HL-60 (cell line): ENCODE measurements at regions not wholly inside any gene's neighbourhood (a gene's known extent, or its start where the extent isn't known, plus 50 kb on each side); places are given as distances from the start of the nearest gene placed in this dataset.

Experiments used
- POLR2AphosphoS5 ChIP-seq: IDR thresholded peaks from 2 replicates; pipeline ENCODE4 v1.6.1; 2012; ENCODE audit warnings: low read depth
- TF ChIP-seq, protein P1 (sequence below): IDR thresholded peaks from one replicate; pipeline ENCODE4 v1.5.1; 2011; ENCODE audit warnings: low read length, control low read depth, inconsistent platforms; ENCODE audit not compliant: insufficient read depth
- TF ChIP-seq, protein P2 (sequence below): IDR thresholded peaks from 2 replicates; pipeline ENCODE4 v1.6.1; 2012; ENCODE audit warnings: low read depth; ENCODE audit not compliant: insufficient replicate concordance

DNA sequence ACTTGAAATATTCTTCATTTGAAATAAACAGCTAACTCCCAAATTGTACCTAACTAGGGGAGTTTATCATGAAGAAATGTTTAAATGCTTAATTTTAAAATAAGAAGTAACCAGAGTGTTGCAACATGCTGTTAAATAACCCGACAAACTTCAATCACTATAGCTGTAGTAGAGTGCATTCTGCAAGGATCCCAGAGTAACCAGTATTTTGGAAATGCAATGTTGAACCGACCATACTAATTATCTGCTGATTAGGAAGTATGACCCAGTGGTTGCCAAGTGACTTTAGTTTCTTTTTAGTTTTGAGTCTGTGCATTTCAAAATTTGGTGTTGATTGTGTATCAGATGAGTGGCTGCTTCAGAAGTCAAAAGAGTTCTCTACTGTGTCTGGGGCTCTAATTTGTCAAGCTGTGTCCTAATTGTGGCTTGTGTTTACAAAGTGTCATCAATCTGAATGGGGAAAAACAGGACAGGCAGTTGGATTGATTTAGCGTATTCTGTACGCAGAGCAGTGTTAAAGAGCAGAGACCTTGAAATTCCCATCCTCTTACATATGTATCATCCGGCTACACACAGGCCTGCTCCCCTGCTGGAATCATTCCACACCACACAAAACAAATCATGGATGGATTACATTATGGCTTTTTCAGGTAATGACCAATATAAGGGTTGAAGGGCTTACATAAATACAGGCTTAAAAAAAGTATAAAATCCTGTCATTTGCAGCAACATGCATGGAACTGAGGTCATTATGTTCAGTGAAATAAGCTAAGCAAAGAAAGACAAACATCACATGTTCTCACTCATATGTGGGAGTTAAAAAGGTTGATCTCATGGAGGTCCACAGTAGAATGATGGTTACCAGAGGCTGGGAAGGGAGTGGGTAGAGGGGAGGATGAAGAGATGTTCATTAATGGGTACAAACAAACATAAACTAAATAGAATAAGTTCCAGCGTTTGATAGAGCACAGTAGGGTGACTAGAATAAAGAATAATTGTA is 351.5 kb downstream of the KLF12 start:
- no peak for TF ChIP-seq POLR2AphosphoS5
- TF ChIP-seq, protein P1, sequence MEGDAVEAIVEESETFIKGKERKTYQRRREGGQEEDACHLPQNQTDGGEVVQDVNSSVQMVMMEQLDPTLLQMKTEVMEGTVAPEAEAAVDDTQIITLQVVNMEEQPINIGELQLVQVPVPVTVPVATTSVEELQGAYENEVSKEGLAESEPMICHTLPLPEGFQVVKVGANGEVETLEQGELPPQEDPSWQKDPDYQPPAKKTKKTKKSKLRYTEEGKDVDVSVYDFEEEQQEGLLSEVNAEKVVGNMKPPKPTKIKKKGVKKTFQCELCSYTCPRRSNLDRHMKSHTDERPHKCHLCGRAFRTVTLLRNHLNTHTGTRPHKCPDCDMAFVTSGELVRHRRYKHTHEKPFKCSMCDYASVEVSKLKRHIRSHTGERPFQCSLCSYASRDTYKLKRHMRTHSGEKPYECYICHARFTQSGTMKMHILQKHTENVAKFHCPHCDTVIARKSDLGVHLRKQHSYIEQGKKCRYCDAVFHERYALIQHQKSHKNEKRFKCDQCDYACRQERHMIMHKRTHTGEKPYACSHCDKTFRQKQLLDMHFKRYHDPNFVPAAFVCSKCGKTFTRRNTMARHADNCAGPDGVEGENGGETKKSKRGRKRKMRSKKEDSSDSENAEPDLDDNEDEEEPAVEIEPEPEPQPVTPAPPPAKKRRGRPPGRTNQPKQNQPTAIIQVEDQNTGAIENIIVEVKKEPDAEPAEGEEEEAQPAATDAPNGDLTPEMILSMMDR, result no peak
- TF ChIP-seq, protein P2, sequence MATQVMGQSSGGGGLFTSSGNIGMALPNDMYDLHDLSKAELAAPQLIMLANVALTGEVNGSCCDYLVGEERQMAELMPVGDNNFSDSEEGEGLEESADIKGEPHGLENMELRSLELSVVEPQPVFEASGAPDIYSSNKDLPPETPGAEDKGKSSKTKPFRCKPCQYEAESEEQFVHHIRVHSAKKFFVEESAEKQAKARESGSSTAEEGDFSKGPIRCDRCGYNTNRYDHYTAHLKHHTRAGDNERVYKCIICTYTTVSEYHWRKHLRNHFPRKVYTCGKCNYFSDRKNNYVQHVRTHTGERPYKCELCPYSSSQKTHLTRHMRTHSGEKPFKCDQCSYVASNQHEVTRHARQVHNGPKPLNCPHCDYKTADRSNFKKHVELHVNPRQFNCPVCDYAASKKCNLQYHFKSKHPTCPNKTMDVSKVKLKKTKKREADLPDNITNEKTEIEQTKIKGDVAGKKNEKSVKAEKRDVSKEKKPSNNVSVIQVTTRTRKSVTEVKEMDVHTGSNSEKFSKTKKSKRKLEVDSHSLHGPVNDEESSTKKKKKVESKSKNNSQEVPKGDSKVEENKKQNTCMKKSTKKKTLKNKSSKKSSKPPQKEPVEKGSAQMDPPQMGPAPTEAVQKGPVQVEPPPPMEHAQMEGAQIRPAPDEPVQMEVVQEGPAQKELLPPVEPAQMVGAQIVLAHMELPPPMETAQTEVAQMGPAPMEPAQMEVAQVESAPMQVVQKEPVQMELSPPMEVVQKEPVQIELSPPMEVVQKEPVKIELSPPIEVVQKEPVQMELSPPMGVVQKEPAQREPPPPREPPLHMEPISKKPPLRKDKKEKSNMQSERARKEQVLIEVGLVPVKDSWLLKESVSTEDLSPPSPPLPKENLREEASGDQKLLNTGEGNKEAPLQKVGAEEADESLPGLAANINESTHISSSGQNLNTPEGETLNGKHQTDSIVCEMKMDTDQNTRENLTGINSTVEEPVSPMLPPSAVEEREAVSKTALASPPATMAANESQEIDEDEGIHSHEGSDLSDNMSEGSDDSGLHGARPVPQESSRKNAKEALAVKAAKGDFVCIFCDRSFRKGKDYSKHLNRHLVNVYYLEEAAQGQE, result no peak
